Common myeloid progenitor, CD34-positive (primary cell): ENCODE measurements at regions not wholly inside any gene's neighbourhood (a gene's known extent, or its start where the extent isn't known, plus 50 kb on each side); places are given as distances from the start of the nearest gene placed in this dataset.

Experiments
- CTCF ChIA-PET: fragments of 350-600 bp; sonication (Branson Sonifier 250); formaldehyde crosslinking; loops from one replicate; lab custom pipeline; 2021; ENCODE audit warnings: antibody characterized with exemption; lab: Charles Lee
- POLR2A ChIA-PET: fragments of 350-600 bp; sonication (Branson Sonifier 250); formaldehyde crosslinking; loops from one replicate; lab custom pipeline; 2021; ENCODE audit warnings: antibody characterized with exemption; lab: Charles Lee
- DNase-seq, 3 donors: peaks; one replicate each; pipeline versions ENCODE4 v3.0.0 to v3.0.0-alpha.2; 2013
- H3K27ac ChIP-seq, 2 experiments: 1 replicate in 1 of 2; 2 replicates in 1 of 2; pipeline ENCODE4 v1.7.0; 2013; ENCODE audit warnings: inconsistent platforms in 2 of 2, low read length in 2 of 2, mild to moderate bottlenecking in 2 of 2, low read depth in 1 of 2, moderate library complexity in 1 of 2; ENCODE audit not compliant: severe bottlenecking in 2 of 2, insufficient read depth in 1 of 2, poor library complexity in 1 of 2
- H3K27me3 ChIP-seq, 5 experiments: replicated peaks in 2 of 5; 1 replicate in 3 of 5; 2 replicates in 2 of 5; pipeline versions ENCODE4 v1.6.1 to v1.7.0; 2013; ENCODE audit warnings: low read length in 4 of 5, mild to moderate bottlenecking in 2 of 5, moderate library complexity in 2 of 5, inconsistent platforms in 1 of 5; ENCODE audit not compliant: insufficient read depth in 5 of 5, control insufficient read depth in 4 of 5
- H3K36me3 ChIP-seq, 4 experiments: 1 replicate in 2 of 4; 2 replicates in 2 of 4; pipeline versions ENCODE4 v1.6.1 to v1.7.0; 2013; ENCODE audit warnings: low read length in 3 of 4, control low read depth in 1 of 4, mild to moderate bottlenecking in 1 of 4; ENCODE audit not compliant: control insufficient read depth in 4 of 4, insufficient read depth in 4 of 4
- H3K4me1 ChIP-seq, 4 experiments: 1 replicate in 3 of 4; 2 replicates in 1 of 4; pipeline versions ENCODE4 v1.6.1 to v1.7.1; 2013; ENCODE audit warnings: low read length in 3 of 4, mild to moderate bottlenecking in 3 of 4, control low read depth in 1 of 4, inconsistent platforms in 1 of 4, moderate library complexity in 1 of 4; ENCODE audit not compliant: control insufficient read depth in 4 of 4, insufficient read depth in 4 of 4; ENCODE audit errors: control extremely low read depth in 1 of 4
- H3K4me3 ChIP-seq, 7 experiments: 1 replicate in 4 of 7; 2 replicates in 3 of 7; pipeline versions ENCODE4 v1.5.1 to v1.7.0; 2013; ENCODE audit warnings: mild to moderate bottlenecking in 7 of 7, low read length in 6 of 7, moderate library complexity in 6 of 7, inconsistent platforms in 2 of 7, low read depth in 2 of 7, control low read depth in 1 of 7; ENCODE audit not compliant: insufficient read depth in 4 of 7, control insufficient read depth in 1 of 7; ENCODE audit errors: extremely low read depth in 1 of 7
- H3K9me3 ChIP-seq, 5 experiments: 1 replicate in 4 of 5; 2 replicates in 1 of 5; pipeline versions ENCODE4 v1.6.1 to v1.7.1; 2013; ENCODE audit warnings: low read length in 4 of 5, mild to moderate bottlenecking in 2 of 5, inconsistent platforms in 1 of 5, low read depth in 1 of 5, moderate library complexity in 1 of 5; ENCODE audit not compliant: control insufficient read depth in 4 of 5, insufficient read depth in 2 of 5; ENCODE audit errors: control extremely low read depth in 1 of 5
- WGBS: methylation state at CpG from one replicate; pipeline ENCODE4 v1.1.5; 2013; ENCODE audit not compliant: insufficient coverage; 5-methylcytosine and 5-hydroxymethylcytosine counted together

DNA sequence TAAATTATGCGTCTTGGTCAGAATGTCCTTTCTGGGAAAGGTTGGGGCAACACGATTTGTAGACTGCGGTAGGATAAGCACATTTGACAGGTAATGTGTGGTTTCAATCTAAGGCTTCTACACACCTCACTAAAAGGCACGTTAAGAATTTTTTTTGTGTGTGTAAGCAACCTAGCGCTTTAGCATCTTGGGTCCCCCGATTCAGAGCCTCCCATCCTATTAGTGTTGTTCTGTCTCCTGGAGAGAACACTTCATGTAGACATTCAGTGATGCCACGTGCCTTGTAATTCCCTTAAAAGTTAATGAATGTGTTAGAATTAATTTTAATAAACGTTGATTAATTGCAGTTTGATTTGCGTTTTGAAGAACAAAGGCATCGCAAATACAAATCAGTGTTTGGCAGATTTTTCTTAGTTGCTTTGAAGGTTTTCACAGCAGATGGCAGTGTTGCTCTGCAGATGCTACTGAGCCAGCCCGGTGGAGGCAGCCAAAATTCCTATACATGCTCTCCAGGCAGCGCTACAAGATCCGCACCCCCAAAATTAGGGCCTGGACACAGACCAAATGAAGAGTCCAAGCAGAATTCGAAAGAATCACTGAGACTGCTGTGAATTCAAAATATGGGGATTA, 63.5 kb downstream of the OTOL1 start:
- peak; percentile 44 to 69 (median 62) for DNase-seq
- H3K27ac ChIP-seq: no peak overlapping the region
- H3K27me3 ChIP-seq: peaks cover 0 to 2% (median 0%) of the 10 kb centered on the region in 5 experiments
- no peaks in the 10 kb centered on the region for H3K36me3 ChIP-seq
- ChIA-PET POLR2A (no interaction called here), CTCF (no interaction called here)
- H3K9me3 ChIP-seq: no peaks in the 10 kb centered on the region
- 32% methylated on average over 6 of the region's 14 CpGs for WGBS
- H3K4me3 ChIP-seq: no peak overlapping the region
- peaks cover 0 to 12% (median 0%) of the 10 kb centered on the region in 4 experiments for H3K4me1 ChIP-seq

DNA sequence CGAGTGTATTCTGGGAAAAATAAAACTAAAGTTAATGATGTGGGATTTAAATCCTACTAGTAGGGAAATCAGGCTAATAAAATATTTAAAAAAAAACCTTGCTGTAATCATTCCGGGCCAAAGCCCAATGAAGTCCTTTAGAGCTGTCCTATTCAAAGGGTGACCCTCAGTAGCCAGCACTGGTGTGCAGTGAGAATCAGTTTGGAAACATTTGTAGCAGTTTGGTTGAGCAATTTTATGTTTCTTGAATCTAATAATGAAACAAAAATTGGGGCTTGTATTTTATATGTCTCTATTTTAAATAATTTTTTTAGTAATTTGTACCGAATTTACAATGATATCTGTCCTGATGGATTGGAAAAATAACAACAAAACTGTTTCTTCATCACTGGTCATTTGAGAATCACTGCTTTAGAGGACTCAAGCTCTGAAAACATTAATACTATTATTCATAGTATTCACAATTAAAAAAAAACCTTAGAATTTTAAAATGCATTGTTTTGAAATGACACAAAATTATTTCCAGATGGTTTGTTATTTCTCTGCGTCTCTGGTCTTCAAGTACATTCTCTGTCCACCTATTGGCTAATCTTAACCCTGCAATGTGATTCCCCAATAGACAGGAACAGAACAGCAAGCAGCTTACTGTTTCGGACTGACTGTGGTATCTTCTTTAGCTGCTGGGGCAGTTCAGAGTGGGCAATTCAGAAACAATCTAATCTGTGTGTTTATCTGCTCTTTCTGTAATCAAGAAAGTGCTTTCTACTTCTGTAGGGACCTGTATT, 71.2 kb downstream of the OTOL1 start:
- Histone ChIP-seq H3K27ac (no peak overlapping the region), H3K4me3 (no peak overlapping the region), H3K27me3 (no peaks in the 10 kb centered on the region), H3K9me3 (no peaks in the 10 kb centered on the region), H3K4me1 (no peaks in the 10 kb centered on the region), H3K36me3 (no peaks in the 10 kb centered on the region)
- POLR2A ChIA-PET: no interaction called here
- 100% methylated on average over 3 of the region's 5 CpGs for WGBS
- CTCF ChIA-PET: no interaction called here
- no peak for DNase-seq

DNA sequence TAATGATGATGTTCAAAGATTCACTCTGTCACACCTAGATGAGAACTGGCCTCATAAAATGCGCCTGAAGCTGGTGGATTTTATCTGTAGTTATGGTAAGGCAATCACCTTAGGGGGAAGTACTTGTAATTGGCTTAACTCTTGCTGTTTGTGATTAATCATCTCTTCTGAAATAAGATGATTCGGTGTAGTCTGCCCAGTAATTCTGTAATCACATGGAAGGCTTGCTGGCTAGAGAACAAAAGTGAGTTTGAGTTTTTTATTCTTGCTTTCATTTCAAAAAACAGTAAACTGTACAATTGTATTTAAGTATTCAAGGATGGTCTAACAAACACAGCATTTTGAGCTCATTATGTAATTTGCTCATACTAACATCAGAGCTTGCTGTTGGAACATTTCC, 72.1 kb downstream of the OTOL1 start:
- Histone ChIP-seq H3K27me3 (no peaks in the 10 kb centered on the region), H3K4me1 (no peaks in the 10 kb centered on the region), H3K4me3 (no peak overlapping the region), H3K36me3 (no peaks in the 10 kb centered on the region), H3K9me3 (no peaks in the 10 kb centered on the region), H3K27ac (no peak overlapping the region)
- ChIA-PET CTCF (interaction anchor here (0.6 kb wide), 1 partner anchor 105 kb away, joined by 3 read pairs; no protein-coding TSS in a partner anchor), POLR2A (no interaction called here)
- WGBS: 83% methylated on average over 2 of the region's 2 CpGs
- no peak for DNase-seq

DNA sequence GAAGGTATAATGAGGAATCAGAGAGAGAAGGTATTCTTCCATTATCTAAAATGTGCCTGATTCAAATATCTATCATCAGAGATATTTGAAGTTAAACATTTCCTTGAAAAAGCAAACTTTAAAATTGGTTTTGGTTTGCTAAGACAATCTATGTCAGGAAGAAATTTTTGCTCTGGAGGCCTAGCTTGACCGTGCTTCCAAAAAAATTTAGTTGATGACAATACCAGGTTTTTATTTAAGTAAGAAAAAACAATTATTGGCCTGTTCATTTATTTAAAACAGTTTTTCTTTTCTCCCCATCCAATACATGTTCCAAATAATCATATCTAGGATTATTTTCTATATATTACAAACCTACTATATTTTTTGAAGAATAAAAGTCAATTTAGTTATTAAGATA, 75.3 kb downstream of the OTOL1 start:
- POLR2A ChIA-PET: no interaction called here
- Histone ChIP-seq H3K4me1 (no peaks in the 10 kb centered on the region), H3K27me3 (no peaks in the 10 kb centered on the region), H3K36me3 (no peaks in the 10 kb centered on the region), H3K9me3 (no peaks in the 10 kb centered on the region), H3K4me3 (no peak overlapping the region), H3K27ac (no peak overlapping the region)
- CTCF ChIA-PET: no interaction called here
- WGBS: no CpG with 5 or more reads among the region's 1 CpG
- no peak for DNase-seq

DNA sequence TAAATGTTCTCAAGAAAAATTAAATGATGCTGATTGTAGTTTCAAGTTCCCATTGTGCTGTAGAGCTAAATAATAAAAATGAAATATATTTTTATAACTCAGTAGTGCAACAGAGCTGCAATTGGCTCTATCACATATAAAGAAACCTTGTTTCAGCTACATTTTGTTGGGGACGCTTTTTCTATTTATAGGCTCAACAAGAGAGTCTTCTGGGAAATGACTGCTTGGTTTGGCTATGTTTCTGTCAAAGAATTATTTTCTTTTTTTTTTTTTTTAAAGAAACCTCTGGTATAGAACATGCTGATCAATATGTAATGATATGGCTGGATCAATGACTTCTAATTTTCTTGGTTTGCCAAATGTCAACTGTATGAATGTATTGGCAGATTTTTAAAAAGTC, 76.5 kb downstream of the OTOL1 start:
- Histone ChIP-seq H3K27ac (no peak overlapping the region), H3K4me3 (no peak overlapping the region), H3K36me3 (no peaks in the 10 kb centered on the region), H3K27me3 (no peaks in the 10 kb centered on the region), H3K9me3 (no peaks in the 10 kb centered on the region), H3K4me1 (no peaks in the 10 kb centered on the region)
- ChIA-PET CTCF (no interaction called here), POLR2A (no interaction called here)
- no CpG with 5 or more reads among the region's 1 CpG for WGBS
- no peak for DNase-seq

DNA sequence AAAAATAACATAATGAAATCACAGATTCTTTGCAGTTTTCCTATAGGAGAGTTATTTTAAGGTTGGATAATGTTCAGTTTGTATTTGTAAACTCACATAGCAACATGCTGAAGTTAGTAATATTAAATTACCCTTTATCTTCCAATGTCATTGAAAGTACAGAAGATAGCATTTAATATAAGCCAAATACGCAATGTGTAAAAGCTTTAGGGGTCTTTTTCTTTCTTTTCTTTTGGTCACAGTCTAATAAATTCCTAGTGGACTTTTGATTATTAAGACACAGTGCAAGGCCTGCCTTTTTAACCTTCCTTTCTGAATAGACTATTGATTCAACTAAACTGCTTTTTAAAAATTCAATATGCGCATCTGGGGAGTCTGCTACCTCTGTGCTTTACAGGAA, 79.3 kb downstream of the OTOL1 start:
- ChIA-PET POLR2A (no interaction called here), CTCF (no interaction called here)
- no peaks in the 10 kb centered on the region for H3K9me3 ChIP-seq
- no peaks in the 10 kb centered on the region for H3K36me3 ChIP-seq
- no peak for DNase-seq
- no peak overlapping the region for H3K27ac ChIP-seq
- no peaks in the 10 kb centered on the region for H3K4me1 ChIP-seq
- H3K27me3 ChIP-seq: no peaks in the 10 kb centered on the region
- no CpG with 5 or more reads among the region's 2 CpGs for WGBS
- H3K4me3 ChIP-seq: no peak overlapping the region

DNA sequence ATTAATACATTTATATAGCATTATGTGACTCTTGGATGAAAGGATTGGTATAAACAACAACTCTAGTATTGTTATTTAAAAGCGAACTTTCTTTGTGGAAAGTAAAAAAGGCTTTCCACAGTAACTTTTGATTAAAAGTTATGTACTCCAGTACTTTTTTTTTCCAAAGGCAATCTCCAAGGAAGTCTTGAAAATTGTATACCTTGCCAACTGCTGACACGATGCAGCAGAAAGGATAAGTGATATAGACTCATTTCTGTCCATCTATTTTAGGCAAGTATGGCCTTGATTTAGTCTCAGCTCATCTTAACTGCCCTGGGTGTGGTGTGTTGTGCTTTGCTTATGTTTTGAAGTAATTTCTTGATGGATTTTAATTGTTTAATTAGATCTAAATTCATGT, 79.7 kb downstream of the OTOL1 start:
- H3K27ac ChIP-seq: no peak overlapping the region
- no peaks in the 10 kb centered on the region for H3K27me3 ChIP-seq
- WGBS: 100% methylated on average over 2 of the region's 2 CpGs
- POLR2A ChIA-PET: no interaction called here
- no peaks in the 10 kb centered on the region for H3K9me3 ChIP-seq
- DNase-seq: no peak
- CTCF ChIA-PET: no interaction called here
- H3K4me3 ChIP-seq: no peak overlapping the region
- no peaks in the 10 kb centered on the region for H3K4me1 ChIP-seq
- H3K36me3 ChIP-seq: no peaks in the 10 kb centered on the region
